ENCODE measurements at regions not wholly inside any gene's neighbourhood (a gene's known extent, or its start where the extent isn't known, plus 50 kb on each side); places are given as distances from the start of the nearest gene placed in this dataset.

DNA sequence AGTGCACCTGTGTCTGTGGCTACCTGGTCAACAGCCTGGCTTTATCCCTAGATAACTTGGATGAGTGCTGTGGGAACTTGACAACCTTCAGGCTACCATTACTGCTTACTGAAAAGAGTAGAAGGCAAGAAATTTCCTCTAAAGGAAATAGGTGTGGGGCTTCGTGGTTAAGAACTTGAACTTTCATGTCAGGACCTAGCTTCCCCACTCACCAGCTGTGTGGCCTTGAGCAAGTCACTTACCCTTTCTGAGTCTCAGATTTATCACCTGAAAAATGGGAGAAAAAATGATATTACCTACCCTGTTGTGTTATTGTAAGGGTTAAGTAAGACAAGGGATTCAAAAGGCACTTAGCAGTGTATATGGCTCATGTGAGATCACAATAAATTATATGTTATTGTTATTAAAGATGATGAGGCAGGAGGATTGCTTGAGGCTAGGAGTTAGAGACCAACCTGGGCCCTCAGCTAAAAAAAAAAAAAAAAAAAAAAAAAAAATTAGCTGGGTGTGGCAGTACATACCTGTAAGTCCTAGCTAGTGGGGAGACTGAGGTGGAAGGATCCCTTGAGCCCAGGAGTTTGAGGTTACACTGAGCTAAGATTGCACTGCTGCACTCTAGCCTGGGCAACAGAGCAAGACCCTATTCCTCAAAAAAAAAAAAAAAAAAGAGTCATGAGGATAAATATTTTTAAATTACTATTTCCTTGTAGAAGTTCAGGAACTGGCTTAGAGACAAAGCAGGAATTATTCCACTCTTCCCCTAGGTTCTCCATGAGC is 97.0 kb upstream of the SPRY4 start:
- TF ChIP-seq, protein P1, sequence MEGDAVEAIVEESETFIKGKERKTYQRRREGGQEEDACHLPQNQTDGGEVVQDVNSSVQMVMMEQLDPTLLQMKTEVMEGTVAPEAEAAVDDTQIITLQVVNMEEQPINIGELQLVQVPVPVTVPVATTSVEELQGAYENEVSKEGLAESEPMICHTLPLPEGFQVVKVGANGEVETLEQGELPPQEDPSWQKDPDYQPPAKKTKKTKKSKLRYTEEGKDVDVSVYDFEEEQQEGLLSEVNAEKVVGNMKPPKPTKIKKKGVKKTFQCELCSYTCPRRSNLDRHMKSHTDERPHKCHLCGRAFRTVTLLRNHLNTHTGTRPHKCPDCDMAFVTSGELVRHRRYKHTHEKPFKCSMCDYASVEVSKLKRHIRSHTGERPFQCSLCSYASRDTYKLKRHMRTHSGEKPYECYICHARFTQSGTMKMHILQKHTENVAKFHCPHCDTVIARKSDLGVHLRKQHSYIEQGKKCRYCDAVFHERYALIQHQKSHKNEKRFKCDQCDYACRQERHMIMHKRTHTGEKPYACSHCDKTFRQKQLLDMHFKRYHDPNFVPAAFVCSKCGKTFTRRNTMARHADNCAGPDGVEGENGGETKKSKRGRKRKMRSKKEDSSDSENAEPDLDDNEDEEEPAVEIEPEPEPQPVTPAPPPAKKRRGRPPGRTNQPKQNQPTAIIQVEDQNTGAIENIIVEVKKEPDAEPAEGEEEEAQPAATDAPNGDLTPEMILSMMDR (IDR thresholded peaks at IDR 0.05; ENCODE audit: unreplicated experiment in 3 of 3) = no peak
- H3K27ac Mint-ChIP-seq = peak overlapping the region; percentile 41 to 80 (median 73)
- H3K4me3 Mint-ChIP-seq = no peak overlapping the region

DNA sequence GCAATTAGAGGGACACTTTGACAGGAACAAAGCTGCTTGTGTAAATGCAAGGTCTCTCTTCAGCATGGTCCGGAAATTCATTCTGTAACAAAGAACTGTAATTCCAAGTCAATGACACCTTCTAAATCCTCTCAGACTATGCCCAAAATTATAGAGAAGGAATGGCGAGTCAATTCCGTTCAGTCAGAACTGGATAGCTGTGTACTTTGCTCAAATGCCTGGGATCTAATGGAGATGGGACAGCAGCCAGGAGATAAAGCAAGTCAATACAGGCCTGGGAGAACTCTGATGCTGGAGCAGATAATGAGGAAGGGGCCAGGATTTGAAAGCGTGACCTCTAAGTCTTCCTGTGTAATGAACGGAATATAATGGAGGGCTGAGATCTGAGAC is 96.4 kb upstream of the SPRY4 start:
- Mint-ChIP-seq H3K4me3 (no peak overlapping the region), H3K9me3 (no peaks in the 10 kb centered on the region), H3K27me3 (ENCODE audit: low read depth) (no peaks in the 10 kb centered on the region), H3K36me3 (ENCODE audit: low read depth) (no peaks in the 10 kb centered on the region), H3K4me1 (peaks cover 30% of the 10 kb centered on the region), H3K27ac (peak overlapping the region; percentile 41 to 80 (median 73))
- TF ChIP-seq, protein P1 (IDR thresholded peaks at IDR 0.05; ENCODE audit: unreplicated experiment in 3 of 3) = no peak

More for the DNA sequence above, 97.0 kb upstream of the SPRY4 start:
- Mint-ChIP-seq H3K4me1 (peaks cover 36% of the 10 kb centered on the region), H3K36me3 (ENCODE audit: low read depth) (no peaks in the 10 kb centered on the region), H3K27me3 (ENCODE audit: low read depth) (no peaks in the 10 kb centered on the region), H3K9me3 (no peaks in the 10 kb centered on the region)

DNA sequence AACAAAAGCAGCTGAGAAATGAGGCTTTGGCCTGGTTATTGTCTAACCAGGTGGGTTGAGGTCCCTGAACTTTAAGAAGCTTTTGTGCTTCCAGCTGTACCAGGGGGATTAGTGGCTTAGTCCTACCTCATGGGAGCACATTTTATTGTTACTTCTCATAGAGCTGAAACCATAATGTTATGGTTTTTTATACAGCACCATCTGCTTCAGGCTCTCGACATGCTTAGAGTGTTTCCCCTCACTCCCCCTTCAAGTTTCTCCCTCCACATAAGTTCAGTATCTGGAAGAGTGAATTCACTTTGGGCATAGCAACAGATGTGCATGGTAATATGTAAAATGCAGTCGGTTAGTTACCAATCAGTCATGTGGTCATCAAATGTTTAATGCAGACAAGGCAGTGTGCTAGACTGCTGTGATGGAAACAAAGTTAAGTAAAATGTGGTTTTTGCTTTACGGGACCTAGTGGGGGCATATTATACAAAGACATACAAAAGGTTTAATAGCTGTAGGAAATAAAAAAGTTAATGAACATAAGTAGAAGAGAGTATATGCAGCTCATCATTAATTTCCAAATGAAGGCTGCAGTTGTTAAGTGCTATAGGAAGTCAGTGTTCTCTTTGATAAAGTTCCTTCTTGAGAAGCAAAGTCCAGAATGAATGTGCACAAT is 95.9 kb upstream of the SPRY4 start:
- TF ChIP-seq, protein P1 (IDR thresholded peaks at IDR 0.05; ENCODE audit: unreplicated experiment in 3 of 3) = no peak
- H3K4me3 Mint-ChIP-seq = no peak overlapping the region
- no peaks in the 10 kb centered on the region for H3K27me3 Mint-ChIP-seq (ENCODE audit: low read depth)
- peaks cover 25% of the 10 kb centered on the region for H3K4me1 Mint-ChIP-seq
- peak overlapping the region; percentile 41 to 80 (median 42) for H3K27ac Mint-ChIP-seq
- H3K9me3 Mint-ChIP-seq = no peaks in the 10 kb centered on the region
- no peaks in the 10 kb centered on the region for H3K36me3 Mint-ChIP-seq (ENCODE audit: low read depth)

- H3K9me3 Mint-ChIP-seq = no peaks in the 10 kb centered on the region
- H3K4me1 Mint-ChIP-seq = peaks cover 17% of the 10 kb centered on the region
- TF ChIP-seq, protein P1 (IDR thresholded peaks at IDR 0.05; ENCODE audit: unreplicated experiment in 3 of 3) = no peak
- peak overlapping the region; percentile 36 to 50 (median 50) for H3K27ac Mint-ChIP-seq
- H3K36me3 Mint-ChIP-seq (ENCODE audit: low read depth) = no peaks in the 10 kb centered on the region
- no peaks in the 10 kb centered on the region for H3K27me3 Mint-ChIP-seq (ENCODE audit: low read depth)
- no peak overlapping the region for H3K4me3 Mint-ChIP-seq
Observed at GRCh38 chr5:142412581-142412980, 87.8 kb upstream of the SPRY4 start.

- Mint-ChIP-seq H3K4me3 (no peak overlapping the region), H3K36me3 (ENCODE audit: low read depth) (no peaks in the 10 kb centered on the region), H3K27me3 (ENCODE audit: low read depth) (no peaks in the 10 kb centered on the region), H3K4me1 (peaks cover 17% of the 10 kb centered on the region), H3K9me3 (no peaks in the 10 kb centered on the region), H3K27ac (peak overlapping the region; percentile 48 to 50 (median 50))
- TF ChIP-seq, protein P1 (IDR thresholded peaks at IDR 0.05; ENCODE audit: unreplicated experiment in 3 of 3) = no peak
Observed at GRCh38 chr5:142411656-142412425, 87.0 kb upstream of the SPRY4 start.

Data from nephron (organoid).